H9 (cell line): ENCODE measurements at regions not wholly inside any gene's neighbourhood (a gene's known extent, or its start where the extent isn't known, plus 50 kb on each side); places are given as distances from the start of the nearest gene placed in this dataset.

ENCODE experiments used
- DNase-seq: peaks from one replicate; pipeline ENCODE4 v3.0.0-alpha.2; 2017
- H2AFZ ChIP-seq: one replicate; pipeline ENCODE4 v1.6.1; 2013; ENCODE audit warnings: mild to moderate bottlenecking, low read length, control low read depth, moderate library complexity
- H2AK5ac ChIP-seq: 2 replicates; pipeline ENCODE4 v1.6.1; 2013; ENCODE audit warnings: low read length, control low read depth, mixed read lengths; ENCODE audit not compliant: insufficient read length
- H2BK120ac ChIP-seq: one replicate; pipeline ENCODE4 v1.6.1; 2013; ENCODE audit warnings: low read depth, mild to moderate bottlenecking, low read length, control low read depth, inconsistent platforms; ENCODE audit not compliant: poor library complexity, severe bottlenecking
- H2BK12ac ChIP-seq: 2 replicates; pipeline ENCODE4 v1.6.1; 2013; ENCODE audit warnings: low read length, control low read depth, mixed read lengths, low read depth; ENCODE audit not compliant: insufficient read length
- H2BK15ac ChIP-seq: 2 replicates; pipeline ENCODE4 v1.6.1; 2013; ENCODE audit warnings: low read depth, low read length, control low read depth
- H2BK20ac ChIP-seq: one replicate; pipeline ENCODE4 v1.6.1; 2013; ENCODE audit warnings: low read depth, mild to moderate bottlenecking, low read length, control low read depth, inconsistent platforms; ENCODE audit not compliant: poor library complexity, severe bottlenecking
- H2BK5ac ChIP-seq: 2 replicates; pipeline ENCODE4 v1.6.1; 2013; ENCODE audit warnings: low read length, control low read depth, mixed read lengths; ENCODE audit not compliant: insufficient read length
- H3K14ac ChIP-seq: 2 replicates; pipeline ENCODE4 v1.6.1; 2013; ENCODE audit warnings: low read length, control low read depth; ENCODE audit not compliant: insufficient read depth
- H3K18ac ChIP-seq: 2 replicates; pipeline ENCODE4 v1.6.1; 2013; ENCODE audit warnings: low read depth, mild to moderate bottlenecking, mixed read lengths, low read length, control low read depth; ENCODE audit not compliant: insufficient read length
- H3K23ac ChIP-seq: 2 replicates; pipeline ENCODE4 v1.6.1; 2013; ENCODE audit warnings: low read length, control low read depth, mixed read lengths, low read depth; ENCODE audit not compliant: insufficient read length
- H3K23me2 ChIP-seq: 2 replicates; pipeline ENCODE4 v1.6.1; 2013; ENCODE audit warnings: low read depth, mild to moderate bottlenecking, mixed read lengths, low read length, control low read depth; ENCODE audit not compliant: insufficient read length, poor library complexity, severe bottlenecking
- H3K27ac ChIP-seq: 2 replicates; pipeline ENCODE4 v1.5.1; 2013; ENCODE audit warnings: low read length, control low read depth, mixed read lengths, low read depth; ENCODE audit not compliant: insufficient read length
- H3K27me3 ChIP-seq: 2 replicates; pipeline ENCODE4 v1.6.1; 2013; ENCODE audit warnings: low read length, control low read depth, inconsistent platforms; ENCODE audit not compliant: insufficient read depth
- H3K4ac ChIP-seq: 2 replicates; pipeline ENCODE4 v1.6.1; 2013; ENCODE audit warnings: low read depth, mild to moderate bottlenecking, control low read depth, inconsistent platforms, low read length, moderate library complexity
- H3K4me1 ChIP-seq: 2 replicates; pipeline ENCODE4 v1.6.1; 2013; ENCODE audit warnings: low read length, control low read depth, inconsistent platforms; ENCODE audit not compliant: insufficient read depth
- H3K4me2 ChIP-seq: 2 replicates; pipeline ENCODE4 v1.6.1; 2013; ENCODE audit warnings: low read length, control low read depth, mixed read lengths; ENCODE audit not compliant: insufficient read length, insufficient read depth
- H3K56ac ChIP-seq: 2 replicates; pipeline ENCODE4 v1.6.1; 2013; ENCODE audit warnings: low read depth, mild to moderate bottlenecking, mixed read lengths, low read length, control low read depth; ENCODE audit not compliant: insufficient read length
- H3K79me1 ChIP-seq: 2 replicates; pipeline ENCODE4 v1.6.1; 2013; ENCODE audit warnings: low read depth, mild to moderate bottlenecking, moderate library complexity, low read length, control low read depth, inconsistent platforms; ENCODE audit not compliant: insufficient read depth, poor library complexity, severe bottlenecking
- H3K79me2 ChIP-seq: 2 replicates; pipeline ENCODE4 v1.6.1; 2013; ENCODE audit warnings: low read length, control low read depth, inconsistent platforms; ENCODE audit not compliant: insufficient read depth
- H3K9ac ChIP-seq: 2 replicates; pipeline ENCODE4 v1.6.1; 2013; ENCODE audit warnings: low read length, control low read depth, mixed read lengths; ENCODE audit not compliant: insufficient read length; ENCODE audit errors: extremely low read depth
- H3K9me3 ChIP-seq: one replicate; pipeline ENCODE4 v1.6.1; 2013; ENCODE audit warnings: low read depth, low read length, inconsistent platforms; ENCODE audit not compliant: control insufficient read depth
- H3T11ph ChIP-seq: one replicate; pipeline ENCODE4 v1.6.1; 2013; ENCODE audit warnings: mild to moderate bottlenecking, low read length, control low read depth, inconsistent platforms
- H4K20me1 ChIP-seq: one replicate; pipeline ENCODE4 v1.6.1; 2013; ENCODE audit not compliant: control insufficient read depth, insufficient read length, insufficient read depth
- H4K5ac ChIP-seq: 2 replicates; pipeline ENCODE4 v1.6.1; 2013; ENCODE audit warnings: low read depth, mild to moderate bottlenecking, mixed read lengths, low read length, control low read depth; ENCODE audit not compliant: insufficient read length
- H4K8ac ChIP-seq: replicated peaks from 2 replicates; pipeline ENCODE4 v1.6.1; 2013; ENCODE audit warnings: low read length, control low read depth, mixed read lengths, low read depth; ENCODE audit not compliant: insufficient read length
- H4K91ac ChIP-seq: 2 replicates; pipeline ENCODE4 v1.6.1; 2013; ENCODE audit warnings: low read depth, mild to moderate bottlenecking, moderate library complexity, mixed read lengths, low read length, control low read depth; ENCODE audit not compliant: insufficient read length
- H3K27ac Mint-ChIP-seq, 3 experiments: 2 replicates in 2 of 3; 3 replicates in 1 of 3; pipeline ENCODE4 v1.8.0; 2020 to 2021; ENCODE audit warnings: mixed read lengths in 3 of 3, mild to moderate bottlenecking in 1 of 3, moderate library complexity in 1 of 3
- H3K27me3 Mint-ChIP-seq: 2 replicates; pipeline ENCODE4 v1.8.0; 2021; ENCODE audit warnings: low read depth, mild to moderate bottlenecking, moderate library complexity, mixed read lengths
- H3K36me3 Mint-ChIP-seq, 3 experiments: 2 replicates in 2 of 3; 3 replicates in 1 of 3; pipeline ENCODE4 v1.8.0; 2020 to 2021; ENCODE audit warnings: low read depth in 3 of 3, mixed read lengths in 3 of 3; ENCODE audit not compliant: insufficient read depth in 1 of 3
- H3K4me1 Mint-ChIP-seq, 2 experiments: 2 replicates each; pipeline ENCODE4 v1.8.0; 2020; ENCODE audit warnings: mixed read lengths in 2 of 2
- H3K4me3 Mint-ChIP-seq, 2 experiments: 2 replicates in 1 of 2; 3 replicates in 1 of 2; pipeline ENCODE4 v1.8.0; 2020 to 2021; ENCODE audit warnings: mild to moderate bottlenecking in 2 of 2, mixed read lengths in 2 of 2, moderate library complexity in 1 of 2
- H3K9me3 Mint-ChIP-seq, 2 experiments: 2 replicates in 1 of 2; 3 replicates in 1 of 2; pipeline ENCODE4 v1.8.0; 2020; ENCODE audit warnings: mild to moderate bottlenecking in 2 of 2, mixed read lengths in 2 of 2, moderate library complexity in 1 of 2
- WGBS: extraction: QIAGEN DNeasy Blood & Tissue Kit; methylation state at CpG from one replicate; pipeline ENCODE4 v1.1.7; 2013; ENCODE audit warnings: missing lambda C conversion rate, low lambda C conversion rate, mixed read lengths; ENCODE audit not compliant: insufficient read length; ENCODE audit errors: extremely low coverage; 5-methylcytosine and 5-hydroxymethylcytosine counted together
- TF ChIP-seq, protein P1 (sequence below): fragments of 200-600 bp; sonication (generic); conservative IDR thresholded peaks from 3 replicates; pipeline ENCODE4 v1.8.0; 2021; ENCODE audit warnings: antibody characterized with exemption, mild to moderate bottlenecking

DNA sequence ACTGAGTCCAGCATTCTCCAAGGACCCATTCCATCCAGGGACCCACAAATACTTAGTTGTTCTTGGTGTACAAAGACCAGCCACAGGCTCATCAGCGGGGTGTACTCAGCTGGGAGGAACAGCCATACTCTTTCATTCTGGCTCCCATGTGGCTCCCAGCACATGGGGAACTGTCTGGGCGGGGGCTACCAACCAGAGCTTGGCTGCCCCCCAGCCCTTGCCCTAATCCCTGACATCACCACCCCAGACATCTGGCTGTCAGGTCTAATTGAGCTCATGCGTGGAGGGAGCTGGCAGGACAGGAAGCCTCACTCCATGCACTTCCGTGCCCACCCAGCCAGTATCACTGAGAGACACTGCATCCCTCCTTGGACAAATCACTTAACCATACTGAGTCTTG, 283.6 kb downstream of the DYSF start:
- H2BK5ac ChIP-seq: no peak overlapping the region
- H3K27me3 Mint-ChIP-seq: peaks cover 8% of the 10 kb centered on the region
- H4K91ac ChIP-seq: no peak overlapping the region
- no peak overlapping the region for H4K5ac ChIP-seq
- H2BK15ac ChIP-seq: no peak overlapping the region
- H3K56ac ChIP-seq: no peak overlapping the region
- H2AK5ac ChIP-seq: no peak overlapping the region
- no peaks in the 10 kb centered on the region for H3K4me1 Mint-ChIP-seq
- TF ChIP-seq, protein P1, sequence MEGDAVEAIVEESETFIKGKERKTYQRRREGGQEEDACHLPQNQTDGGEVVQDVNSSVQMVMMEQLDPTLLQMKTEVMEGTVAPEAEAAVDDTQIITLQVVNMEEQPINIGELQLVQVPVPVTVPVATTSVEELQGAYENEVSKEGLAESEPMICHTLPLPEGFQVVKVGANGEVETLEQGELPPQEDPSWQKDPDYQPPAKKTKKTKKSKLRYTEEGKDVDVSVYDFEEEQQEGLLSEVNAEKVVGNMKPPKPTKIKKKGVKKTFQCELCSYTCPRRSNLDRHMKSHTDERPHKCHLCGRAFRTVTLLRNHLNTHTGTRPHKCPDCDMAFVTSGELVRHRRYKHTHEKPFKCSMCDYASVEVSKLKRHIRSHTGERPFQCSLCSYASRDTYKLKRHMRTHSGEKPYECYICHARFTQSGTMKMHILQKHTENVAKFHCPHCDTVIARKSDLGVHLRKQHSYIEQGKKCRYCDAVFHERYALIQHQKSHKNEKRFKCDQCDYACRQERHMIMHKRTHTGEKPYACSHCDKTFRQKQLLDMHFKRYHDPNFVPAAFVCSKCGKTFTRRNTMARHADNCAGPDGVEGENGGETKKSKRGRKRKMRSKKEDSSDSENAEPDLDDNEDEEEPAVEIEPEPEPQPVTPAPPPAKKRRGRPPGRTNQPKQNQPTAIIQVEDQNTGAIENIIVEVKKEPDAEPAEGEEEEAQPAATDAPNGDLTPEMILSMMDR: no peak
- H2BK20ac ChIP-seq: no peak overlapping the region
- no peak overlapping the region for H3K27ac Mint-ChIP-seq
- no peak overlapping the region for H4K8ac ChIP-seq
- no peaks in the 10 kb centered on the region for H3K79me1 ChIP-seq
- no peak overlapping the region for H3K14ac ChIP-seq
- H2BK120ac ChIP-seq: no peak overlapping the region
- no peak overlapping the region for H3K27ac ChIP-seq
- H4K20me1 ChIP-seq: no peaks in the 10 kb centered on the region
- WGBS: no CpG with 5 or more reads among the region's 4 CpGs
- H3K4me1 ChIP-seq: no peaks in the 10 kb centered on the region
- peaks cover 6 to 8% of the 10 kb centered on the region in 2 experiments; a peak in 3 of 5 replicates for H3K9me3 Mint-ChIP-seq
- no peak overlapping the region for H3K4ac ChIP-seq
- H3K9ac ChIP-seq: no peak overlapping the region
- no peaks in the 10 kb centered on the region for H3K9me3 ChIP-seq
- H3K18ac ChIP-seq: no peak overlapping the region
- no peak overlapping the region for H3K4me3 Mint-ChIP-seq
- H3K23me2 ChIP-seq: no peaks in the 10 kb centered on the region
- no peak overlapping the region for H3T11ph ChIP-seq
- H3K79me2 ChIP-seq: no peaks in the 10 kb centered on the region
- no peak overlapping the region for H3K23ac ChIP-seq
- no peaks in the 10 kb centered on the region; a peak in 1 of 7 replicates for H3K36me3 Mint-ChIP-seq
- no peak overlapping the region for H2AFZ ChIP-seq
- no peaks in the 10 kb centered on the region for H3K27me3 ChIP-seq
- no peak for DNase-seq
- no peak overlapping the region for H2BK12ac ChIP-seq
- H3K4me2 ChIP-seq: no peak overlapping the region
